ENCODE measurements at regions not wholly inside any gene's neighbourhood (a gene's known extent, or its start where the extent isn't known, plus 50 kb on each side); places are given as distances from the start of the nearest gene placed in this dataset.

GRCh38 chr21:15443740-15444117 lies 286.1 kb upstream of the USP25 start:
- peaks cover 4% of the 10 kb centered on the region for H3K36me3 Mint-ChIP-seq
- H3K4me1 ChIP-seq, result peaks cover 61% of the 10 kb centered on the region
- H3K79me2 ChIP-seq (ENCODE audit: low read depth), result no peaks in the 10 kb centered on the region
- H3K4me1 Mint-ChIP-seq, result peaks cover 60% of the 10 kb centered on the region
- H2AFZ ChIP-seq (replicated peaks), result no peak overlapping the region
- TF ChIP-seq, protein P1, sequence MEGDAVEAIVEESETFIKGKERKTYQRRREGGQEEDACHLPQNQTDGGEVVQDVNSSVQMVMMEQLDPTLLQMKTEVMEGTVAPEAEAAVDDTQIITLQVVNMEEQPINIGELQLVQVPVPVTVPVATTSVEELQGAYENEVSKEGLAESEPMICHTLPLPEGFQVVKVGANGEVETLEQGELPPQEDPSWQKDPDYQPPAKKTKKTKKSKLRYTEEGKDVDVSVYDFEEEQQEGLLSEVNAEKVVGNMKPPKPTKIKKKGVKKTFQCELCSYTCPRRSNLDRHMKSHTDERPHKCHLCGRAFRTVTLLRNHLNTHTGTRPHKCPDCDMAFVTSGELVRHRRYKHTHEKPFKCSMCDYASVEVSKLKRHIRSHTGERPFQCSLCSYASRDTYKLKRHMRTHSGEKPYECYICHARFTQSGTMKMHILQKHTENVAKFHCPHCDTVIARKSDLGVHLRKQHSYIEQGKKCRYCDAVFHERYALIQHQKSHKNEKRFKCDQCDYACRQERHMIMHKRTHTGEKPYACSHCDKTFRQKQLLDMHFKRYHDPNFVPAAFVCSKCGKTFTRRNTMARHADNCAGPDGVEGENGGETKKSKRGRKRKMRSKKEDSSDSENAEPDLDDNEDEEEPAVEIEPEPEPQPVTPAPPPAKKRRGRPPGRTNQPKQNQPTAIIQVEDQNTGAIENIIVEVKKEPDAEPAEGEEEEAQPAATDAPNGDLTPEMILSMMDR (IDR thresholded peaks at IDR 0.05), result no peak
- TF ChIP-seq EZH2 (IDR thresholded peaks at IDR 0.05) (no peak), EZH2phosphoT487 (IDR thresholded peaks at IDR 0.05) (no peak)
- no peak overlapping the region for H3K4me3 ChIP-seq
- H3K36me3 ChIP-seq, result no peaks in the 10 kb centered on the region
- H3K27ac ChIP-seq, result no peak overlapping the region
- no peaks in the 10 kb centered on the region for H4K20me1 ChIP-seq (ENCODE audit: low read depth)
- no peak overlapping the region for H3K4me3 Mint-ChIP-seq
- no peak for DNase-seq (ENCODE audit: low spot score)
- no peaks in the 10 kb centered on the region for H3K27me3 ChIP-seq
- peaks cover 2% of the 10 kb centered on the region for H3K27me3 Mint-ChIP-seq (ENCODE audit: insufficient read depth, low read depth)
- peaks cover 15% of the 10 kb centered on the region for H3K9me3 Mint-ChIP-seq
- H3K4me2 ChIP-seq, result no peak overlapping the region
- peak overlapping the region; percentile 35 for H3K27ac Mint-ChIP-seq
- H3F3A ChIP-seq (ENCODE audit: low read depth), result no peaks in the 10 kb centered on the region
- H3K9ac ChIP-seq, result no peak overlapping the region
- no peaks in the 10 kb centered on the region for H3K9me3 ChIP-seq (ENCODE audit: low read depth)

DNA sequence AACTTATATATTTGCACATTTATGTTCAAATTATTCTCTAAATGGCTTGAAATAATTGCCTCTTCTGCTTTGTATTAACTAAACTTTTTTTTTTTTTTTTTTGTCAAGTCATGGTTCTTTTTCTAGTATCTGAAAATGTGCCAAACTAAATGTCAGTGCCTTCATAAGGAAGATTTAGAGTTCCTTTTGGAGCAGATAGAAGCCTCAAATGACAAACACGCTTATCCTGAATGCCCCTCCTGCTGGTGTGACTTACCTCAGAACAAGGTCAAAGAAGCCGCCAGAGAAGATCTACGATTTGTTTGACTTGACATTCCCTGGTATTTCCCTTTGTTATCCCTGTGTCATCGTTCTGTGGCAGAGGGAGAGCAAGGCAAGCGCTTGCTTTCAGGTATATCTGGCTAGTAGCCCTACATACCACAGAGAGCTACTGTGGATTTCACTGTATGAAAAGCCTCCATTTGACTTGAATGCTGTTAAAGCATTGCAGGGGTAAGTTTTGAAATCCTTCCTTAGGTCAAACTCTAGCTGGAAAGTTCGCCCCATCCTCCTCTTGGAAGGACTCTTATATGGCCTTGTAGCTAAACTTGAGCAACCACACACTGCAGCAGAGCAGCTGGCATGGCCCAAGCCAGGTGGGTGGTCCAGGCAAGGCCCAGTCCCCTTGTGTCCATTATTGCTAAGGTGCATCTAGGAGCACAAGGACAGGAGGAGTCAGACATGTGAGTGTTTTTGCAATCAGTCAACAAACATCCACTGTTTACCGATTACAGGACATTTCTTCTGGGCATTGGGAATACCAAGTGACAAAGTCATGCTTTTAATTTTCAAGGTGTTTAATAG lies 285.4 kb upstream of the USP25 start:
- no peak overlapping the region for H3K27ac ChIP-seq
- Mint-ChIP-seq H3K4me3 (no peak overlapping the region), H3K9me3 (peaks cover 20% of the 10 kb centered on the region), H3K27me3 (ENCODE audit: insufficient read depth, low read depth) (peaks cover 2% of the 10 kb centered on the region), H3K36me3 (peaks cover 6% of the 10 kb centered on the region), H3K4me1 (peaks cover 56% of the 10 kb centered on the region), H3K27ac (peak overlapping the region; percentile 35)
- no peaks in the 10 kb centered on the region for H3K36me3 ChIP-seq
- no peaks in the 10 kb centered on the region for H3F3A ChIP-seq (ENCODE audit: low read depth)
- no peak overlapping the region for H3K9ac ChIP-seq
- H3K27me3 ChIP-seq, result no peaks in the 10 kb centered on the region
- H4K20me1 ChIP-seq (ENCODE audit: low read depth), result no peaks in the 10 kb centered on the region
- H3K4me2 ChIP-seq, result no peak overlapping the region
- peaks cover 56% of the 10 kb centered on the region for H3K4me1 ChIP-seq
- TF ChIP-seq, protein P1 (IDR thresholded peaks at IDR 0.05), result no peak
- no peak for TF ChIP-seq EZH2 (IDR thresholded peaks at IDR 0.05)
- no peak for TF ChIP-seq EZH2phosphoT487 (IDR thresholded peaks at IDR 0.05)
- H3K79me2 ChIP-seq (ENCODE audit: low read depth), result no peaks in the 10 kb centered on the region
- H3K4me3 ChIP-seq, result no peak overlapping the region
- H3K9me3 ChIP-seq (ENCODE audit: low read depth), result no peaks in the 10 kb centered on the region
- no peak for DNase-seq (ENCODE audit: low spot score)
- H2AFZ ChIP-seq (replicated peaks), result no peak overlapping the region

DNA sequence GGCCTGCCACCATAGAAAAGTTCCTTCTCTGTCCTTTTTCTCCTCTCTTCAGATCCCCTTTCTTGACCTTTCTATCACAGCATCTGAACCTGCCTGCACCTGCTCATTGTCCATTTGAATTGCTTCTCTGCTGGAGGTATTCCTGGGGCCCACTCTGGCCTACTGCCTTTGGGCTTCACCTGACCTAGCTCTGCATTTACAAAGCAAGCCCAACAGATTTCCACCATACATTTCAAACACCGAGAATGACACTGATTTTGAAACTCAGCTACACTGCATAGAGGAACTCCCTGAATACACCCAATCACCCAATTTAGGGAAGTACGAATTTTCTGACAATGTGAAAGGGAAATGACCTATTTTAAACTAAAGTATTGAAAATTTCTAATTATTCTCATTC lies 284.5 kb upstream of the USP25 start:
- H3K36me3 Mint-ChIP-seq, result peaks cover 6% of the 10 kb centered on the region
- H3K4me1 Mint-ChIP-seq, result peaks cover 48% of the 10 kb centered on the region
- no peaks in the 10 kb centered on the region for H3K9me3 ChIP-seq (ENCODE audit: low read depth)
- TF ChIP-seq EZH2phosphoT487 (IDR thresholded peaks at IDR 0.05) (no peak), EZH2 (IDR thresholded peaks at IDR 0.05) (no peak)
- TF ChIP-seq, protein P1 (IDR thresholded peaks at IDR 0.05), result no peak
- no peak for DNase-seq (ENCODE audit: low spot score)
- no peak overlapping the region for H3K4me2 ChIP-seq
- peak overlapping the region; percentile 95 for H3K27ac Mint-ChIP-seq
- H3F3A ChIP-seq (ENCODE audit: low read depth), result no peaks in the 10 kb centered on the region
- H3K4me3 ChIP-seq, result no peak overlapping the region
- no peaks in the 10 kb centered on the region for H4K20me1 ChIP-seq (ENCODE audit: low read depth)
- peaks cover 46% of the 10 kb centered on the region for H3K4me1 ChIP-seq
- H3K79me2 ChIP-seq (ENCODE audit: low read depth), result no peaks in the 10 kb centered on the region
- H3K9me3 Mint-ChIP-seq, result peaks cover 28% of the 10 kb centered on the region
- no peak overlapping the region for H3K27ac ChIP-seq
- H3K27me3 Mint-ChIP-seq (ENCODE audit: insufficient read depth, low read depth), result peaks cover 2% of the 10 kb centered on the region
- no peaks in the 10 kb centered on the region for H3K36me3 ChIP-seq
- H3K27me3 ChIP-seq, result no peaks in the 10 kb centered on the region
- no peak overlapping the region for H2AFZ ChIP-seq (replicated peaks)
- H3K4me3 Mint-ChIP-seq, result no peak overlapping the region
- no peak overlapping the region for H3K9ac ChIP-seq

Measured in neural progenitor cell (in vitro differentiated cells).